Panc1 (cell line): ENCODE measurements at regions not wholly inside any gene's neighbourhood (a gene's known extent, or its start where the extent isn't known, plus 50 kb on each side); places are given as distances from the start of the nearest gene placed in this dataset.
A peak's percentile ranks its signal among the peaks of the same experiment; 100 is the strongest.
"Not testable (repeated sequence)": the region's sequence is repeated elsewhere in the genome, so short reads cannot be mapped to it uniquely, and the experiment has no call there.

ENCODE experiments used
- ATAC-seq: fragments of 200-7000 bp; cut with Tn5 transposase; 2 replicates; pipeline ENCODE4 v1.9.1; 2020; ENCODE audit warnings: mild to moderate bottlenecking, moderate library complexity
- BruUV-seq: library from RNA; stranded (reverse); fragments of 400-500 nt; replicated peaks from 2 replicates; lab custom pipeline; 2021; lab: Mats Ljungman, UMichigan
- CTCF ChIA-PET: fragments of 300-600 bp; sonication (Branson Sonifier 250); formaldehyde crosslinking; loops from one replicate; lab custom pipeline; 2022; ENCODE audit warnings: antibody characterized with exemption; lab: Charles Lee
- POLR2A ChIA-PET: fragments of 300-600 bp; sonication (Branson Sonifier 250); formaldehyde crosslinking; loops from one replicate; lab custom pipeline; 2022; ENCODE audit warnings: antibody characterized with exemption; lab: Charles Lee
- DNase-seq: peaks from one replicate; pipeline ENCODE4 v3.0.0-alpha.2; 2010; ENCODE audit warnings: low read depth, low spot score
- H3K27ac ChIP-seq: 2 replicates; pipeline ENCODE4 v1.5.1; 2011; ENCODE audit warnings: mild to moderate bottlenecking, low read length, inconsistent platforms
- H3K27me3 ChIP-seq: fragments of 200-500 bp; sonication (Bioruptor generic); 2 replicates; pipeline ENCODE4 v1.6.0; 2014; ENCODE audit warnings: low read length, inconsistent platforms; ENCODE audit not compliant: control insufficient read depth, insufficient read depth
- H3K36me3 ChIP-seq: fragments of 200-500 bp; sonication (Bioruptor generic); 2 replicates; pipeline ENCODE4 v1.5.1; 2014; ENCODE audit warnings: inconsistent platforms, mild to moderate bottlenecking, low read length, moderate library complexity; ENCODE audit not compliant: control insufficient read depth, insufficient read depth
- H3K4me1 ChIP-seq: 2 replicates; pipeline ENCODE4 v1.5.1; 2011; ENCODE audit warnings: inconsistent platforms, mild to moderate bottlenecking, low read length, moderate library complexity; ENCODE audit not compliant: control insufficient read depth, insufficient read depth
- H3K4me3 ChIP-seq, 2 experiments: 2 replicates each; pipeline ENCODE4 v1.5.1; 2011 to 2012; ENCODE audit warnings: low read depth in 2 of 2, low read length in 2 of 2, mild to moderate bottlenecking in 2 of 2, inconsistent platforms in 1 of 2, moderate library complexity in 1 of 2
- H3K9me3 ChIP-seq: fragments of 200-500 bp; sonication (Bioruptor generic); 2 replicates; pipeline ENCODE4 v1.5.1; 2014; ENCODE audit warnings: low read depth, mild to moderate bottlenecking, inconsistent platforms, low read length, moderate library complexity; ENCODE audit not compliant: control insufficient read depth, insufficient read depth
- CTCF ChIP-seq: fragments of 450-650 bp; IDR thresholded peaks from 2 replicates; pipeline ENCODE4 v1.5.1; 2017; ENCODE audit warnings: mild to moderate bottlenecking
- POLR2AphosphoS5 ChIP-seq: IDR thresholded peaks from 2 replicates; pipeline ENCODE4 v1.6.1; 2012; ENCODE audit warnings: mild to moderate bottlenecking, low read depth, low read length, moderate library complexity
- REST ChIP-seq, 2 experiments: IDR thresholded peaks; 2 replicates each; pipeline ENCODE4 v1.6.1; 2011 to 2012; ENCODE audit warnings: low read depth in 2 of 2, control low read depth in 1 of 2, low read length in 1 of 2, mild to moderate bottlenecking in 1 of 2, moderate library complexity in 1 of 2; ENCODE audit not compliant: insufficient read depth in 1 of 2
- SIN3A ChIP-seq: IDR thresholded peaks from 2 replicates; pipeline ENCODE4 v1.6.1; 2012; ENCODE audit warnings: low read depth, mild to moderate bottlenecking, low read length, moderate library complexity, borderline replicate concordance; ENCODE audit not compliant: insufficient read depth
- TCF7L2 ChIP-seq: IDR thresholded peaks from 2 replicates; pipeline ENCODE4 v1.6.1; 2011; ENCODE audit warnings: mild to moderate bottlenecking, low read depth, low read length, inconsistent platforms
- in situ Hi-C: cut with HindIII; loops from 2 replicates; pipeline ENCODE4 v1.10.0; 2016; ENCODE audit warnings: low sequenced_read_pairs, low pct_unique_long_range_greater_than_20kb
- intact Hi-C: fragments of 100-400 bp; cut with micrococcal nuclease; formaldehyde crosslinking; loops from one replicate; pipeline ENCODE4 v1.10.0; 2022; ENCODE audit not compliant: unreplicated experiment

GRCh38 chr5:164518741-164519080 lies 1013.3 kb downstream of the MAT2B start:
- Histone ChIP-seq H3K9me3 (no peaks in the 10 kb centered on the region), H3K4me3 (no peak overlapping the region), H3K27ac (peak overlapping the region; percentile 63), H3K27me3 (no peaks in the 10 kb centered on the region), H3K4me1 (peaks cover 7% of the 10 kb centered on the region; the same call in 1 of the 2 replicates), H3K36me3 (no peaks in the 10 kb centered on the region)
- ChIA-PET CTCF (no interaction called here), POLR2A (interaction anchor here (0.7 kb wide), 1 partner anchor 213 kb away, joined by 3 read pairs; no protein-coding TSS in a partner anchor)
- BruUV-seq: no TSS peak
- no peak for TF ChIP-seq REST (IDR thresholded peaks at IDR 0.05; ENCODE audit: insufficient read depth in 1 of 2, low read depth in 2 of 2, low read length in 1 of 2)
- TF ChIP-seq CTCF: no peak
- no peak for TF ChIP-seq TCF7L2
- no peak for TF ChIP-seq SIN3A
- TF ChIP-seq POLR2AphosphoS5: no peak
- in situ Hi-C loops (no loop called here), intact Hi-C loops (loop anchor here (10.0 kb wide), 1 partner anchor 146 kb away; no protein-coding TSS in a partner anchor)
- ATAC-seq (no peak; the same call in 1 of the 2 replicates), DNase-seq (no peak)

DNA sequence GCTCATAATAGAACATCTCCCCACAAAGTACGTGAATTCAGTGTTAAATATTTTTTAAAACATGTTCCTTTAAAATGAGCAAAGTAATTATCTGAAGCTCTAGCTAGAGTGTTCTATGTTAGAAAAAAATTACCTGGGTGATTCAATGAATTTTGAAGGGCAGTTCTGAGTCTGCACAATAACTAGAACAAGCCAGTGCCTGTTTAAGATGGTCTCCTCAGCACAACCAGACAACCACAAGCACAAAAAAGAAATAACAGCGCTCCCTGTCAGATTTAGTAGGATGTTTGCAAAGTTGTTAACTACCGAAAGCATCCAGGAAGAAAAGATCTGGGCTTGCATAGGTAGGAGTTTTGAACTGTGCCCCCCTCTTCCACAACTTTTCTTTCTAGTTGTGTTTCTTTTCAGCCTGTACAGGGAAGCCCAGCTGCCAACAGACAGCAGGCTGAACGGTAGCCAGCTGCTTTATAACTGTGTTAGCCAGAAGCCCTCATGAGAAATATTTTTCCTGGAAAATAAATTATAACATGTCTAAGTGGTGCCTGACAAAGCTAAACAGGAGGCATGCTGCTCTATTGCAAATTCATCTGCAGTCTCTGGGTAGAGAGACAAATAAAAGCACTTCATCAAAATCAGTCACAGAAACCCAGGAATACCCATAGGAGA lies 1026.9 kb downstream of the MAT2B start:
- CTCF ChIA-PET: no interaction called here
- POLR2A ChIA-PET: no interaction called here
- in situ Hi-C loops: no loop called here

GRCh38 chr5:164533426-164533825 lies 1028.0 kb downstream of the MAT2B start:
- intact Hi-C loops, ATAC-seq, H3K4me1 ChIP-seq, H3K27ac ChIP-seq, H3K4me3 ChIP-seq, CTCF ChIA-PET, in situ Hi-C loops, H3K9me3 ChIP-seq, H3K27me3 ChIP-seq, POLR2A ChIA-PET, H3K36me3 ChIP-seq, BruUV-seq, DNase-seq: not testable (repeated sequence)

More for the DNA sequence above, 1026.9 kb downstream of the MAT2B start:
- intact Hi-C loops: no loop called here
- ATAC-seq (no peak), DNase-seq (no peak)
- H3K27ac ChIP-seq: no peak overlapping the region
- no peak overlapping the region for H3K4me3 ChIP-seq
- H3K9me3 ChIP-seq: no peaks in the 10 kb centered on the region
- no peak for TF ChIP-seq POLR2AphosphoS5
- no TSS peak for BruUV-seq
- no peaks in the 10 kb centered on the region for H3K27me3 ChIP-seq
- no peaks in the 10 kb centered on the region for H3K36me3 ChIP-seq
- no peaks in the 10 kb centered on the region for H3K4me1 ChIP-seq
